HEK293T (cell line): ENCODE measurements at regions not wholly inside any gene's neighbourhood (a gene's known extent, or its start where the extent isn't known, plus 50 kb on each side); places are given as distances from the start of the nearest gene placed in this dataset.

Experiments
- CTCF ChIA-PET: fragments of 350-600 bp; formaldehyde crosslinking; extraction: SDS; loops from one replicate; lab custom pipeline; 2021; ENCODE audit warnings: antibody characterized with exemption, inconsistent platforms; lab: Yijun Ruan, JAX
- POLR2A ChIA-PET: fragments of 350-600 bp; formaldehyde crosslinking; extraction: SDS; loops from one replicate; lab custom pipeline; 2020; ENCODE audit warnings: antibody characterized with exemption, inconsistent platforms; lab: Yijun Ruan, JAX
- DNase-seq: peaks from one replicate; pipeline ENCODE4 v3.0.0; 2012; ENCODE audit warnings: mixed read lengths; ENCODE audit errors: extremely low spot score
- ARNT ChIP-seq: fragments of 450-650 bp; IDR thresholded peaks from 2 replicates; pipeline ENCODE4 v1.6.1; 2017; ENCODE audit warnings: mild to moderate bottlenecking
- BHLHE40 ChIP-seq: fragments of 450-650 bp; IDR thresholded peaks from 2 replicates; pipeline ENCODE4 v1.6.1; 2016; ENCODE audit warnings: mild to moderate bottlenecking, moderate library complexity, borderline replicate concordance
- CTBP1 ChIP-seq: fragments of 450-650 bp; IDR thresholded peaks from 2 replicates; pipeline ENCODE4 v1.6.1; 2016; ENCODE audit warnings: borderline replicate concordance
- ELF4 ChIP-seq: fragments of 450-650 bp; IDR thresholded peaks from 2 replicates; pipeline ENCODE4 v1.6.1; 2017; ENCODE audit warnings: antibody characterized with exemption
- FOXA1 ChIP-seq: fragments of 450-650 bp; IDR thresholded peaks from 2 replicates; pipeline ENCODE4 v1.6.1; 2016; ENCODE audit warnings: mild to moderate bottlenecking
- FOXK2 ChIP-seq: fragments of 450-650 bp; IDR thresholded peaks from 2 replicates; pipeline ENCODE4 v1.6.1; 2016; ENCODE audit warnings: mild to moderate bottlenecking
- FOXM1 ChIP-seq: fragments of 450-650 bp; IDR thresholded peaks from 2 replicates; pipeline ENCODE4 v1.6.1; 2017; ENCODE audit warnings: mild to moderate bottlenecking, borderline replicate concordance
- HDGF ChIP-seq: fragments of 450-650 bp; IDR thresholded peaks from 2 replicates; pipeline ENCODE4 v1.6.1; 2017; ENCODE audit warnings: antibody characterized with exemption, borderline replicate concordance
- L3MBTL2 ChIP-seq: fragments of 450-650 bp; conservative IDR thresholded peaks from 2 replicates; pipeline ENCODE4 v1.6.1; 2016; ENCODE audit warnings: mild to moderate bottlenecking
- LEF1 ChIP-seq: fragments of 450-650 bp; IDR thresholded peaks from 2 replicates; pipeline ENCODE4 v1.6.1; 2017; ENCODE audit warnings: mild to moderate bottlenecking, borderline replicate concordance
- NFRKB ChIP-seq: fragments of 450-650 bp; IDR thresholded peaks from 2 replicates; pipeline ENCODE4 v1.6.1; 2016; ENCODE audit warnings: mild to moderate bottlenecking, moderate library complexity
- PKNOX1 ChIP-seq: fragments of 450-650 bp; IDR thresholded peaks from 2 replicates; pipeline ENCODE4 v1.6.1; 2016
- SP1 ChIP-seq: fragments of 450-650 bp; IDR thresholded peaks from 2 replicates; pipeline ENCODE4 v1.6.1; 2017
- SUZ12 ChIP-seq: fragments of 450-650 bp; IDR thresholded peaks from 2 replicates; pipeline ENCODE4 v1.6.1; 2016; ENCODE audit warnings: mild to moderate bottlenecking
- TARDBP ChIP-seq: fragments of 450-650 bp; IDR thresholded peaks from 2 replicates; pipeline ENCODE4 v1.6.1; 2016
- ZNF384 ChIP-seq: fragments of 450-650 bp; IDR thresholded peaks from 2 replicates; pipeline ENCODE4 v1.6.1; 2016

- ChIA-PET CTCF (no interaction called here), POLR2A (no interaction called here)
- DNase-seq: no peak
- TF ChIP-seq CTBP1 (no peak), SP1 (no peak), NFRKB (no peak), FOXA1 (no peak), HDGF (no peak), PKNOX1 (no peak), ARNT (no peak), ELF4 (no peak), BHLHE40 (no peak), ZNF384 (no peak), FOXK2 (no peak), L3MBTL2 (no peak)
These were observed 342.2 kb upstream of the HTR2A start for GRCh38 chr13:47239025-47239424.

GRCh38 chr13:47237571-47237970, 340.7 kb upstream of the HTR2A start:
- TF ChIP-seq FOXM1 (no peak), NFRKB (no peak), HDGF (no peak), LEF1 (no peak), TARDBP (no peak), CTBP1 (no peak), SP1 (no peak), SUZ12 (no peak), L3MBTL2 (no peak), PKNOX1 (no peak), BHLHE40 (no peak), ARNT (no peak), FOXK2 (no peak), ELF4 (no peak)
- DNase-seq: no peak
- ChIA-PET CTCF (no interaction called here), POLR2A (no interaction called here)

GRCh38 chr13:47233734-47234133, 336.9 kb upstream of the HTR2A start:
- POLR2A ChIA-PET: no interaction called here
- TF ChIP-seq FOXK2 (no peak), BHLHE40 (no peak), FOXM1 (no peak), PKNOX1 (no peak), TARDBP (no peak), ARNT (no peak), L3MBTL2 (no peak), SUZ12 (no peak), SP1 (no peak), ELF4 (no peak), CTBP1 (no peak), ZNF384 (no peak), HDGF (no peak), FOXA1 (no peak), LEF1 (no peak), NFRKB (no peak)
- CTCF ChIA-PET: no interaction called here
- DNase-seq: no peak

GRCh38 chr13:47232516-47232915, 335.7 kb upstream of the HTR2A start:
- no peak for DNase-seq
- no peak for TF ChIP-seq FOXM1
- TF ChIP-seq L3MBTL2: no peak
- TF ChIP-seq SUZ12: no peak
- no peak for TF ChIP-seq ZNF384
- TF ChIP-seq ELF4: no peak
- TF ChIP-seq LEF1: no peak
- no peak for TF ChIP-seq ARNT
- TF ChIP-seq NFRKB: no peak
- TF ChIP-seq CTBP1: no peak
- no peak for TF ChIP-seq FOXA1
- TF ChIP-seq TARDBP: no peak
- no peak for TF ChIP-seq FOXK2
- no peak for TF ChIP-seq HDGF
- TF ChIP-seq PKNOX1: no peak
- no peak for TF ChIP-seq SP1
- no peak for TF ChIP-seq BHLHE40
- POLR2A ChIA-PET: no interaction called here
- CTCF ChIA-PET: no interaction called here

- CTCF ChIA-PET: no interaction called here
- TF ChIP-seq L3MBTL2: no peak
- no peak for TF ChIP-seq ZNF384
- no peak for TF ChIP-seq ARNT
- TF ChIP-seq BHLHE40: no peak
- no peak for TF ChIP-seq SP1
- no peak for TF ChIP-seq CTBP1
- no peak for TF ChIP-seq ELF4
- no peak for TF ChIP-seq LEF1
- TF ChIP-seq NFRKB: no peak
- TF ChIP-seq FOXK2: no peak
- TF ChIP-seq SUZ12: no peak
- no peak for TF ChIP-seq FOXA1
- TF ChIP-seq TARDBP: no peak
- POLR2A ChIA-PET: no interaction called here
- no peak for DNase-seq
These were observed 333.3 kb upstream of the HTR2A start for GRCh38 chr13:47230155-47230554.

- ChIA-PET POLR2A (no interaction called here), CTCF (no interaction called here)
- no peak for TF ChIP-seq L3MBTL2
- no peak for TF ChIP-seq FOXA1
- no peak for TF ChIP-seq NFRKB
- TF ChIP-seq HDGF: no peak
- no peak for TF ChIP-seq ELF4
- TF ChIP-seq LEF1: no peak
- TF ChIP-seq ARNT: no peak
- no peak for TF ChIP-seq SUZ12
- no peak for TF ChIP-seq CTBP1
- TF ChIP-seq ZNF384: no peak
- TF ChIP-seq BHLHE40: no peak
- no peak for TF ChIP-seq FOXK2
- TF ChIP-seq SP1: no peak
- TF ChIP-seq FOXM1: no peak
- no peak for TF ChIP-seq TARDBP
- no peak for TF ChIP-seq PKNOX1
- no peak for DNase-seq
These were observed 329.7 kb upstream of the HTR2A start for GRCh38 chr13:47226516-47226915.
